ENCODE measurements at regions not wholly inside any gene's neighbourhood (a gene's known extent, or its start where the extent isn't known, plus 50 kb on each side); places are given as distances from the start of the nearest gene placed in this dataset.

GRCh38 chr21:26659757-26660156, 86.7 kb upstream of the CYYR1 start:
- TF ChIP-seq TEAD4 (IDR thresholded peaks at IDR 0.05) (no peak), USF1 (IDR thresholded peaks at IDR 0.05) (no peak), NFIC (IDR thresholded peaks at IDR 0.05) (no peak), REST (IDR thresholded peaks at IDR 0.05; ENCODE audit: low read depth) (no peak), YY1 (IDR thresholded peaks at IDR 0.05; ENCODE audit: low read depth) (no peak), MAX (IDR thresholded peaks at IDR 0.05) (no peak), FOXM1 (IDR thresholded peaks at IDR 0.05; ENCODE audit: borderline replicate concordance, low read depth) (no peak), RAD21 (IDR thresholded peaks at IDR 0.05; ENCODE audit: low read depth) (no peak), CREB1 (IDR thresholded peaks at IDR 0.05; ENCODE audit: low read depth) (no peak), CEBPB (IDR thresholded peaks at IDR 0.05) (no peak), TCF12 (IDR thresholded peaks at IDR 0.05; ENCODE audit: low read depth) (no peak), TAF1 (IDR thresholded peaks at IDR 0.05; ENCODE audit: low read depth) (no peak)

- TF ChIP-seq RAD21 (IDR thresholded peaks at IDR 0.05; ENCODE audit: low read depth), result no peak
- TF ChIP-seq MAX (IDR thresholded peaks at IDR 0.05), result no peak
- no peak for TF ChIP-seq EGR1 (IDR thresholded peaks at IDR 0.05)
- no peak for TF ChIP-seq CEBPB (IDR thresholded peaks at IDR 0.05)
- no peak for TF ChIP-seq EP300 (IDR thresholded peaks at IDR 0.05; ENCODE audit: borderline replicate concordance)
- TF ChIP-seq TEAD4 (IDR thresholded peaks at IDR 0.05), result no peak
- TF ChIP-seq FOXM1 (IDR thresholded peaks at IDR 0.05; ENCODE audit: borderline replicate concordance, low read depth), result no peak
- TF ChIP-seq YY1 (IDR thresholded peaks at IDR 0.05; ENCODE audit: low read depth), result no peak
- no peak for TF ChIP-seq CREB1 (IDR thresholded peaks at IDR 0.05; ENCODE audit: low read depth)
- no peak for TF ChIP-seq USF1 (IDR thresholded peaks at IDR 0.05)
- TF ChIP-seq ZBTB7A (IDR thresholded peaks at IDR 0.05; ENCODE audit: low read depth), result no peak
- no peak for TF ChIP-seq NFIC (IDR thresholded peaks at IDR 0.05)
- no peak for TF ChIP-seq REST (IDR thresholded peaks at IDR 0.05; ENCODE audit: low read depth)
- no peak for TF ChIP-seq TAF1 (IDR thresholded peaks at IDR 0.05; ENCODE audit: low read depth)
- TF ChIP-seq TCF12 (IDR thresholded peaks at IDR 0.05; ENCODE audit: low read depth), result no peak
These were observed 86.1 kb upstream of the CYYR1 start for GRCh38 chr21:26659182-26659581.

GRCh38 chr21:26655460-26655859, 82.4 kb upstream of the CYYR1 start:
- no peak for TF ChIP-seq YY1 (IDR thresholded peaks at IDR 0.05; ENCODE audit: low read depth)
- TF ChIP-seq ZBTB7A (IDR thresholded peaks at IDR 0.05; ENCODE audit: low read depth), result no peak
- no peak for TF ChIP-seq USF1 (IDR thresholded peaks at IDR 0.05)
- TF ChIP-seq RAD21 (IDR thresholded peaks at IDR 0.05; ENCODE audit: low read depth), result no peak
- TF ChIP-seq REST (IDR thresholded peaks at IDR 0.05; ENCODE audit: low read depth), result no peak
- TF ChIP-seq EGR1 (IDR thresholded peaks at IDR 0.05), result no peak
- no peak for TF ChIP-seq NFIC (IDR thresholded peaks at IDR 0.05)
- no peak for TF ChIP-seq CEBPB (IDR thresholded peaks at IDR 0.05)

GRCh38 chr21:26653430-26653829, 80.3 kb upstream of the CYYR1 start:
- TF ChIP-seq REST (IDR thresholded peaks at IDR 0.05; ENCODE audit: low read depth) (no peak), TAF1 (IDR thresholded peaks at IDR 0.05; ENCODE audit: low read depth) (no peak), EP300 (IDR thresholded peaks at IDR 0.05; ENCODE audit: borderline replicate concordance) (no peak)
